NCI-H2029 treated with DMSO at 0.1 percent for 48 hours (cell line): ENCODE measurements at regions not wholly inside any gene's neighbourhood (a gene's known extent, or its start where the extent isn't known, plus 50 kb on each side); places are given as distances from the start of the nearest gene placed in this dataset.
"Not testable (repeated sequence)": the region's sequence is repeated elsewhere in the genome, so short reads cannot be mapped to it uniquely, and the experiment has no call there.

Experiments
- DNase-seq: peaks from one replicate; lab custom pipeline; 2025; lab: John Stamatoyannopoulos, UW

- no peak for DNase-seq
These were observed 164.3 kb downstream of the BUB3 start for GRCh38 chr10:123318516-123318915.

- DNase-seq: no peak
These were observed 165.9 kb downstream of the BUB3 start for GRCh38 chr10:123320091-123320490.

GRCh38 chr10:123323884-123324283 lies 169.7 kb downstream of the BUB3 start:
- DNase-seq: no peak

GRCh38 chr10:123325663-123326190 lies 171.5 kb downstream of the BUB3 start:
- DNase-seq: no peak

GRCh38 chr10:123326674-123327073 lies 172.5 kb downstream of the BUB3 start:
- no peak for DNase-seq

- DNase-seq: no peak
These were observed 173.2 kb downstream of the BUB3 start for GRCh38 chr10:123327450-123327849.

- DNase-seq: no peak
These were observed 173.7 kb downstream of the BUB3 start for GRCh38 chr10:123327896-123328295.

GRCh38 chr10:123331438-123331837 lies 177.2 kb downstream of the BUB3 start:
- DNase-seq: peak; percentile 36

GRCh38 chr10:123346581-123346980 lies 192.4 kb downstream of the BUB3 start:
- DNase-seq: no peak

GRCh38 chr10:123348691-123349572 lies 194.7 kb downstream of the BUB3 start:
- DNase-seq: no peak

GRCh38 chr10:123351715-123352114 lies 197.5 kb downstream of the BUB3 start:
- no peak for DNase-seq

- DNase-seq: no peak
These were observed 200.3 kb downstream of the BUB3 start for GRCh38 chr10:123354521-123354920.

- DNase-seq: no peak
These were observed 201.7 kb downstream of the BUB3 start for GRCh38 chr10:123355748-123356481.

- DNase-seq: no peak
These were observed 202.6 kb downstream of the BUB3 start for GRCh38 chr10:123356799-123357198.

GRCh38 chr10:123357421-123357930 lies 203.3 kb downstream of the BUB3 start:
- DNase-seq: no peak

- DNase-seq: no peak
These were observed 205.3 kb downstream of the BUB3 start for GRCh38 chr10:123359539-123359938.

GRCh38 chr10:123361832-123362231 lies 207.6 kb downstream of the BUB3 start:
- no peak for DNase-seq

GRCh38 chr10:123367195-123367594 lies 213.0 kb downstream of the BUB3 start:
- no peak for DNase-seq

- not testable (repeated sequence) for DNase-seq
These were observed 217.4 kb downstream of the BUB3 start for GRCh38 chr10:123371626-123372025.

- no peak for DNase-seq
These were observed 219.4 kb downstream of the BUB3 start for GRCh38 chr10:123373591-123373990.

- no peak for DNase-seq
These were observed 220.9 kb downstream of the BUB3 start for GRCh38 chr10:123375097-123375496.

GRCh38 chr10:123375738-123376137 lies 221.5 kb downstream of the BUB3 start:
- DNase-seq: no peak

GRCh38 chr10:123377883-123378282 lies 223.7 kb downstream of the BUB3 start:
- no peak for DNase-seq
